ENCODE measurements at regions not wholly inside any gene's neighbourhood (a gene's known extent, or its start where the extent isn't known, plus 50 kb on each side); places are given as distances from the start of the nearest gene placed in this dataset.
A peak's percentile ranks its signal among the peaks of the same experiment; 100 is the strongest.
"Not testable (repeated sequence)": the region's sequence is repeated elsewhere in the genome, so short reads cannot be mapped to it uniquely, and the experiment has no call there.

- no peak for DNase-seq
Measured at GRCh38 chr4:59517007-59517406, 1683.1 kb upstream of the ADGRL3 start.

- no peak for DNase-seq
Measured at GRCh38 chr4:59518005-59518823, 1681.9 kb upstream of the ADGRL3 start.

- DNase-seq, result no peak
Measured at GRCh38 chr4:59525885-59526284, 1674.2 kb upstream of the ADGRL3 start.

GRCh38 chr4:59535541-59535940 lies 1664.6 kb upstream of the ADGRL3 start:
- peak in 1 of 5 experiments; percentile 8 for DNase-seq

- no peak for DNase-seq
Measured at GRCh38 chr4:59536428-59536827, 1663.7 kb upstream of the ADGRL3 start.

- no peak for DNase-seq
Measured at GRCh38 chr4:59537246-59537886, 1662.8 kb upstream of the ADGRL3 start.

GRCh38 chr4:59539401-59539800 lies 1660.7 kb upstream of the ADGRL3 start:
- DNase-seq, result no peak

GRCh38 chr4:59540311-59540710 lies 1659.8 kb upstream of the ADGRL3 start:
- no peak for DNase-seq

GRCh38 chr4:59553063-59553720 lies 1646.9 kb upstream of the ADGRL3 start:
- DNase-seq, result peak in 1 of 5 experiments; percentile 47

- no peak for DNase-seq
Measured at GRCh38 chr4:59553721-59554091, 1646.4 kb upstream of the ADGRL3 start.

GRCh38 chr4:59556191-59556590 lies 1643.9 kb upstream of the ADGRL3 start:
- not testable (repeated sequence) for DNase-seq

- DNase-seq, result not testable (repeated sequence)
Measured at GRCh38 chr4:59560141-59560648, 1639.9 kb upstream of the ADGRL3 start.

- DNase-seq, result no peak
Measured at GRCh38 chr4:59565836-59566235, 1634.3 kb upstream of the ADGRL3 start.

GRCh38 chr4:59570860-59571476 lies 1629.2 kb upstream of the ADGRL3 start:
- DNase-seq, result no peak

- DNase-seq, result no peak
Measured at GRCh38 chr4:59571805-59572430, 1628.2 kb upstream of the ADGRL3 start.

GRCh38 chr4:59583845-59584568 lies 1616.1 kb upstream of the ADGRL3 start:
- no peak for DNase-seq

- DNase-seq, result no peak
Measured at GRCh38 chr4:59597536-59598329, 1602.4 kb upstream of the ADGRL3 start.

GRCh38 chr4:59598330-59598618 lies 1601.9 kb upstream of the ADGRL3 start:
- no peak for DNase-seq

- no peak for DNase-seq
Measured at GRCh38 chr4:59608466-59608865, 1591.7 kb upstream of the ADGRL3 start.

- no peak for DNase-seq
Measured at GRCh38 chr4:59612235-59612634, 1587.9 kb upstream of the ADGRL3 start.

- DNase-seq, result no peak
Measured at GRCh38 chr4:59615316-59615715, 1584.8 kb upstream of the ADGRL3 start.
